Endothelial cell of umbilical vein (primary cell): ENCODE measurements at regions not wholly inside any gene's neighbourhood (a gene's known extent, or its start where the extent isn't known, plus 50 kb on each side); places are given as distances from the start of the nearest gene placed in this dataset.

Experiments
- BruUV-seq: library from RNA; stranded (reverse); fragments of 400-500 nt; replicated peaks from 2 replicates; lab custom pipeline; 2021; lab: Mats Ljungman, UMichigan
- CTCF ChIA-PET: fragments of 300-600, 350-600 bp; sonication (Branson Sonifier 250); formaldehyde crosslinking; loops from one replicate; lab custom pipeline; 2021; ENCODE audit warnings: antibody characterized with exemption, inconsistent platforms; lab: Charles Lee
- POLR2A ChIA-PET: fragments of 300-600, 350-600 bp; sonication (Branson Sonifier 250); formaldehyde crosslinking; loops from one replicate; lab custom pipeline; 2021; ENCODE audit warnings: antibody characterized with exemption, inconsistent platforms; lab: Charles Lee
- DNase-seq: peaks from one replicate; pipeline ENCODE4 v3.0.0-alpha.2; 2011; ENCODE audit warnings: low read depth, low spot score
- FAIRE-seq: peaks from 2 replicates; lab custom pipeline; 2011; peaks lifted over from hg19 to GRCh38; lab: Jason Lieb, UNC
- H2AFZ ChIP-seq: 2 replicates; pipeline ENCODE4 v1.6.0; 2012; ENCODE audit warnings: low read depth, low read length, control low read depth, inconsistent platforms
- H3K27ac ChIP-seq: 2 replicates; pipeline ENCODE4 v1.5.1; 2011; ENCODE audit warnings: low read depth, mild to moderate bottlenecking, control low read depth, low read length, moderate library complexity; ENCODE audit not compliant: insufficient read depth
- H3K27me3 ChIP-seq, 2 experiments: 2 replicates each; pipeline versions ENCODE4 v1.6.0 to v1.6.1; 2011; ENCODE audit warnings: low read length in 2 of 2, mixed read lengths in 1 of 2; ENCODE audit not compliant: control insufficient read depth in 2 of 2, insufficient read depth in 2 of 2
- H3K36me3 ChIP-seq, 2 experiments: 2 replicates in 1 of 2; 3 replicates in 1 of 2; pipeline ENCODE4 v1.5.1; 2011; ENCODE audit warnings: low read length in 2 of 2, mild to moderate bottlenecking in 1 of 2, moderate library complexity in 1 of 2; ENCODE audit not compliant: control insufficient read depth in 2 of 2, insufficient read depth in 2 of 2; ENCODE audit errors: extremely low read depth in 1 of 2
- H3K4me1 ChIP-seq: 3 replicates; pipeline ENCODE4 v1.5.1; 2011; ENCODE audit warnings: mild to moderate bottlenecking, low read length; ENCODE audit not compliant: control insufficient read depth, insufficient read depth; ENCODE audit errors: extremely low read depth
- H3K4me2 ChIP-seq: 2 replicates; pipeline ENCODE4 v1.6.1; 2011; ENCODE audit warnings: low read length, control low read depth, mixed read lengths; ENCODE audit not compliant: insufficient read depth
- H3K4me3 ChIP-seq, 3 experiments: fragments of 200-600 bp in 1 of 3; sonication (generic), shearing (Covaris generic) in 1 of 3; replicated peaks in 1 of 3; 2 replicates each; pipeline ENCODE4 v1.5.1; 2011 to 2016; ENCODE audit warnings: control low read depth in 3 of 3, low read length in 3 of 3, mild to moderate bottlenecking in 2 of 3, inconsistent platforms in 1 of 3, low read depth in 1 of 3, moderate library complexity in 1 of 3; ENCODE audit not compliant: insufficient read depth in 1 of 3
- H3K79me2 ChIP-seq: 2 replicates; pipeline ENCODE4 v1.6.0; 2012; ENCODE audit warnings: low read length, inconsistent platforms; ENCODE audit not compliant: control insufficient read depth, insufficient read depth
- H3K9ac ChIP-seq: replicated peaks from 2 replicates; pipeline ENCODE3; 2011; ENCODE audit warnings: low read length, control low read depth; ENCODE audit not compliant: insufficient read depth; ENCODE audit errors: extremely low read depth
- H3K9me1 ChIP-seq: replicated peaks from 3 replicates; pipeline ENCODE4 v1.6.0; 2011; ENCODE audit warnings: mild to moderate bottlenecking, low read length; ENCODE audit not compliant: control insufficient read depth, insufficient read depth; ENCODE audit errors: extremely low read depth
- H3K9me3 ChIP-seq: replicated peaks from 2 replicates; pipeline ENCODE4 v1.5.1; 2012; ENCODE audit warnings: low read length, inconsistent platforms; ENCODE audit not compliant: control insufficient read depth, insufficient read depth
- H4K20me1 ChIP-seq: replicated peaks from 2 replicates; pipeline ENCODE3; 2011; ENCODE audit warnings: mild to moderate bottlenecking, low read length; ENCODE audit not compliant: control insufficient read depth, insufficient read depth; ENCODE audit errors: extremely low read depth
- CTCF ChIP-seq, 2 donors: IDR thresholded peaks; 1 replicate in 1 of 2; 2 replicates in 1 of 2; pipeline ENCODE4 v1.5.1; 2011; ENCODE audit warnings: low read length in 2 of 2, mild to moderate bottlenecking in 2 of 2, moderate library complexity in 2 of 2, control low read depth in 1 of 2, inconsistent platforms in 1 of 2, low read depth in 1 of 2; ENCODE audit not compliant: insufficient read depth in 1 of 2; ENCODE audit errors: extremely low read depth in 1 of 2
- EZH2 ChIP-seq: IDR thresholded peaks from 2 replicates; pipeline ENCODE4 v1.6.1; 2012; ENCODE audit warnings: borderline replicate concordance, low read depth, mild to moderate bottlenecking, moderate library complexity, low read length, inconsistent platforms; ENCODE audit not compliant: severe bottlenecking
- FOS ChIP-seq: IDR thresholded peaks from 2 replicates; pipeline ENCODE4 v1.6.1; 2011; ENCODE audit warnings: mild to moderate bottlenecking, low read length, moderate library complexity, borderline replicate concordance; ENCODE audit not compliant: insufficient read depth
- GATA2 ChIP-seq: IDR thresholded peaks from 2 replicates; pipeline ENCODE4 v1.7.0; 2011; ENCODE audit warnings: low read depth, mild to moderate bottlenecking, moderate library complexity, mixed read lengths, low read length; ENCODE audit not compliant: insufficient read length, insufficient read depth
- JUN ChIP-seq: IDR thresholded peaks from 2 replicates; pipeline ENCODE4 v1.6.1; 2011; ENCODE audit warnings: borderline replicate concordance, low read depth; ENCODE audit not compliant: insufficient read length, insufficient read depth
- MAX ChIP-seq: IDR thresholded peaks from 2 replicates; pipeline ENCODE4 v1.6.1; 2011; ENCODE audit not compliant: insufficient read depth, insufficient read length
- MYC ChIP-seq: IDR thresholded peaks from one replicate; pipeline ENCODE4 v1.6.1; 2011; ENCODE audit warnings: mild to moderate bottlenecking, low read depth, low read length
- POLR2A ChIP-seq: IDR thresholded peaks from 2 replicates; pipeline ENCODE4 v1.6.1; 2012; ENCODE audit warnings: low read depth, mild to moderate bottlenecking, control low read depth, low read length
- POLR2AphosphoS5 ChIP-seq: IDR thresholded peaks from 2 replicates; pipeline ENCODE4 v1.6.1; 2012; ENCODE audit warnings: low read depth, mild to moderate bottlenecking, control low read depth, low read length, moderate library complexity; ENCODE audit not compliant: insufficient read depth
- dilution Hi-C: fragments of 300-500 bp; cut with MboI; formaldehyde crosslinking; loops from one replicate; pipeline ENCODE4 v1.15.0; 2019; ENCODE audit warnings: low sequenced_read_pairs; ENCODE audit not compliant: extremely low pct_ligation_motif_present
- intact Hi-C: fragments of 100-400 bp; cut with micrococcal nuclease; formaldehyde crosslinking; loops from one replicate; pipeline ENCODE4 v1.10.0; 2022

- ChIA-PET POLR2A (no interaction called here), CTCF (interaction anchor here (0.9 to 1.3 kb wide), 3 partner anchors 14 to 87 kb away, joined by 3 read pairs; no protein-coding TSS in a partner anchor)
- Histone ChIP-seq H3K9me1 (no peaks in the 10 kb centered on the region), H3K27me3 (no peaks in the 10 kb centered on the region), H3K4me1 (peaks cover 17% of the 10 kb centered on the region), H3K79me2 (no peaks in the 10 kb centered on the region), H2AFZ (no peak overlapping the region), H3K27ac (no peak overlapping the region), H3K36me3 (peaks cover 17 to 24% of the 10 kb centered on the region in 2 experiments), H3K9me3 (no peaks in the 10 kb centered on the region), H3K4me3 (no peak overlapping the region), H3K4me2 (no peak overlapping the region), H3K9ac (no peak overlapping the region), H4K20me1 (no peaks in the 10 kb centered on the region)
- TF ChIP-seq GATA2 (no peak), JUN (no peak), FOS (no peak), MYC (no peak), EZH2 (no peak), MAX (no peak), POLR2AphosphoS5 (no peak), POLR2A (no peak), CTCF (IDR thresholded peaks at IDR 0.05; ENCODE audit: extremely low read depth in 1 of 2, insufficient read depth in 1 of 2, low read depth in 1 of 2, low read length in 2 of 2) (no peak)
- no TSS peak for BruUV-seq
- intact Hi-C loops = no loop called here
- no peak for DNase-seq
- FAIRE-seq = no peak
- dilution Hi-C loops = no loop called here
These were observed 271.3 kb downstream of the MREG start for GRCh38 chr2:215742021-215742420.
